ENCODE measurements at regions not wholly inside any gene's neighbourhood (a gene's known extent, or its start where the extent isn't known, plus 50 kb on each side); places are given as distances from the start of the nearest gene placed in this dataset.

DNA sequence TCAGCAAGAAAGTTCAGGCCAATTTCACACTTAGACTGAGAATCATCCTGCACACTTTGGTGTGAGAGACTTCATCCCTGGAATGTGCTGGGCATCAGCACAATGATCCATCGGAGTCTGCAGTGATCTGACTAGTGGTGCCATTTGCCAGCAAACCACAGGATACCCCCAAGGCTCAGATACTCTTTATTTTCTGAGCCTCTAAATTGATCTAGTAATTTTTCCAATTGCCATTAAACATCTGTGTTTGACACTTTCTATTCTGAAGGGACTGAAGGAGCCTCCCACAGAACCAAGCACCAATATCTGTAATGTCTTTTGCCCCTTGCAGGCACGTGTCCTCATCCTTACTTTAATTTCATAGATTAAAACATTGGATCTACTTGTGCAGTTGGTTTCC, 485.3 kb upstream of the SMIM21 start:
- TF ChIP-seq EP300 (IDR thresholded peaks at IDR 0.05) (no peak), POLR2A (IDR thresholded peaks at IDR 0.05) (no peak)
- TF ChIP-seq, protein P1, sequence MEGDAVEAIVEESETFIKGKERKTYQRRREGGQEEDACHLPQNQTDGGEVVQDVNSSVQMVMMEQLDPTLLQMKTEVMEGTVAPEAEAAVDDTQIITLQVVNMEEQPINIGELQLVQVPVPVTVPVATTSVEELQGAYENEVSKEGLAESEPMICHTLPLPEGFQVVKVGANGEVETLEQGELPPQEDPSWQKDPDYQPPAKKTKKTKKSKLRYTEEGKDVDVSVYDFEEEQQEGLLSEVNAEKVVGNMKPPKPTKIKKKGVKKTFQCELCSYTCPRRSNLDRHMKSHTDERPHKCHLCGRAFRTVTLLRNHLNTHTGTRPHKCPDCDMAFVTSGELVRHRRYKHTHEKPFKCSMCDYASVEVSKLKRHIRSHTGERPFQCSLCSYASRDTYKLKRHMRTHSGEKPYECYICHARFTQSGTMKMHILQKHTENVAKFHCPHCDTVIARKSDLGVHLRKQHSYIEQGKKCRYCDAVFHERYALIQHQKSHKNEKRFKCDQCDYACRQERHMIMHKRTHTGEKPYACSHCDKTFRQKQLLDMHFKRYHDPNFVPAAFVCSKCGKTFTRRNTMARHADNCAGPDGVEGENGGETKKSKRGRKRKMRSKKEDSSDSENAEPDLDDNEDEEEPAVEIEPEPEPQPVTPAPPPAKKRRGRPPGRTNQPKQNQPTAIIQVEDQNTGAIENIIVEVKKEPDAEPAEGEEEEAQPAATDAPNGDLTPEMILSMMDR (IDR thresholded peaks at IDR 0.05): no peak

Data from suprapubic skin (tissue), 3 donors.